GM23338 (cell line): ENCODE measurements at regions not wholly inside any gene's neighbourhood (a gene's known extent, or its start where the extent isn't known, plus 50 kb on each side); places are given as distances from the start of the nearest gene placed in this dataset.

ENCODE experiments used
- ATAC-seq: fragments of 200-7000 bp; cut with Tn5 transposase; 3 replicates; pipeline ENCODE4 v1.9.1; 2020
- DNase-seq: peaks from one replicate; pipeline ENCODE4 v3.0.0-alpha.2; 2015; ENCODE audit warnings: low spot score
- H2AFZ ChIP-seq: fragments of 200-600 bp; sonication (generic); 2 replicates; pipeline ENCODE4 v1.8.0; 2016; ENCODE audit warnings: antibody characterized with exemption, mild to moderate bottlenecking, moderate library complexity
- H3F3A ChIP-seq: fragments of 200-600 bp; sonication (generic); replicated peaks from 2 replicates; pipeline ENCODE4 v1.8.0; 2017; ENCODE audit warnings: antibody characterized with exemption, mixed run types, low read depth
- H3K27ac ChIP-seq: fragments of 200-600 bp; sonication (generic); 2 replicates; pipeline ENCODE4 v1.6.1; 2016; ENCODE audit warnings: low read depth
- H3K27me3 ChIP-seq: fragments of 200-600 bp; sonication (generic); 2 replicates; pipeline ENCODE4 v1.8.0; 2016; ENCODE audit warnings: mild to moderate bottlenecking, mixed run types, moderate library complexity; ENCODE audit not compliant: insufficient read depth
- H3K36me3 ChIP-seq: fragments of 200-600 bp; sonication (generic); 2 replicates; pipeline ENCODE4 v1.8.0; 2016; ENCODE audit warnings: mild to moderate bottlenecking; ENCODE audit not compliant: insufficient read depth
- H3K4me1 ChIP-seq: fragments of 200-600 bp; sonication (generic); 2 replicates; pipeline ENCODE4 v1.8.0; 2016; ENCODE audit warnings: mild to moderate bottlenecking, moderate library complexity; ENCODE audit not compliant: insufficient read depth
- H3K4me2 ChIP-seq: fragments of 200-600 bp; sonication (generic); 2 replicates; pipeline ENCODE4 v1.7.1; 2017; ENCODE audit warnings: mixed run types
- H3K4me3 ChIP-seq: fragments of 200-600 bp; sonication (generic); 2 replicates; pipeline ENCODE4 v1.6.1; 2016; ENCODE audit warnings: mixed run types
- H3K79me2 ChIP-seq: fragments of 200-600 bp; sonication (generic); replicated peaks from 2 replicates; pipeline ENCODE4 v1.8.0; 2017; ENCODE audit warnings: mild to moderate bottlenecking; ENCODE audit not compliant: insufficient read depth
- H3K9me2 ChIP-seq: fragments of 200-600 bp; sonication (generic); 2 replicates; pipeline ENCODE4 v1.8.0; 2017; ENCODE audit not compliant: insufficient read depth
- H4K20me1 ChIP-seq: fragments of 200-600 bp; sonication (generic); replicated peaks from 2 replicates; pipeline ENCODE4 v1.8.0; 2017; ENCODE audit warnings: mild to moderate bottlenecking; ENCODE audit not compliant: insufficient read depth
- H3K27ac Mint-ChIP-seq: 2 replicates; pipeline ENCODE4 v1.8.0; 2020; ENCODE audit warnings: inconsistent platforms, mild to moderate bottlenecking, moderate library complexity, mixed read lengths
- H3K27me3 Mint-ChIP-seq: 3 replicates; pipeline ENCODE4 v1.8.0; 2022; ENCODE audit warnings: low read depth, mild to moderate bottlenecking, moderate library complexity, mixed read lengths, inconsistent platforms; ENCODE audit not compliant: insufficient read depth, poor library complexity
- H3K36me3 Mint-ChIP-seq: 3 replicates; pipeline ENCODE4 v1.8.0; 2021; ENCODE audit warnings: low read depth, mild to moderate bottlenecking, inconsistent platforms, moderate library complexity, mixed read lengths
- H3K4me1 Mint-ChIP-seq: 3 replicates; pipeline ENCODE4 v1.8.0; 2020; ENCODE audit warnings: mild to moderate bottlenecking, inconsistent platforms, mixed read lengths
- H3K4me3 Mint-ChIP-seq: 3 replicates; pipeline ENCODE4 v1.8.0; 2021; ENCODE audit warnings: moderate library complexity, mild to moderate bottlenecking, inconsistent platforms, mixed read lengths
- H3K9me3 Mint-ChIP-seq: 3 replicates; pipeline ENCODE4 v1.8.0; 2020; ENCODE audit warnings: moderate library complexity, mild to moderate bottlenecking, inconsistent platforms, mixed read lengths
- CTCF ChIP-seq, 2 experiments: fragments of 200-600 bp in 1 of 2; sonication (generic) in 1 of 2; conservative IDR thresholded peaks; 2 replicates each; pipeline versions ENCODE4 v1.5.1 to v1.6.1; 2016 to 2017; ENCODE audit warnings: antibody characterized with exemption in 2 of 2, low read depth in 2 of 2, mild to moderate bottlenecking in 2 of 2, moderate library complexity in 1 of 2
- EZH2 ChIP-seq: fragments of 200-600 bp; sonication (generic); IDR thresholded peaks from one replicate; pipeline ENCODE4 v1.8.0; 2017; ENCODE audit warnings: antibody characterized with exemption, mild to moderate bottlenecking, low read depth; ENCODE audit not compliant: unreplicated experiment
- EZH2phosphoT487 ChIP-seq: fragments of 200-600 bp; sonication (generic); IDR thresholded peaks from one replicate; pipeline ENCODE4 v1.8.1; 2018; ENCODE audit warnings: antibody characterized with exemption; ENCODE audit not compliant: unreplicated experiment
- NANOG ChIP-seq: IDR thresholded peaks from 2 replicates; pipeline ENCODE4 v1.6.1; 2016; ENCODE audit warnings: antibody characterized with exemption, borderline replicate concordance
- POLR2AphosphoS5 ChIP-seq: IDR thresholded peaks from 2 replicates; pipeline ENCODE4 v1.6.1; 2016; ENCODE audit warnings: antibody characterized with exemption, low read depth
- ZNF114 ChIP-seq: fragments of 250-450 bp; sonication (Bioruptor Pico); IDR thresholded peaks from 2 replicates; pipeline ENCODE4 v1.5.0; 2020; ENCODE audit warnings: mild to moderate bottlenecking, moderate library complexity
- TF ChIP-seq, protein P1 (sequence below): fragments of 250-450 bp; sonication (Bioruptor Pico); IDR thresholded peaks from 2 replicates; pipeline ENCODE4 v1.5.0; 2020; ENCODE audit warnings: mild to moderate bottlenecking, moderate library complexity
- TF ChIP-seq, protein P2 (sequence below): IDR thresholded peaks from one replicate; pipeline ENCODE4 v1.6.1; 2018; ENCODE audit warnings: antibody characterized with exemption; ENCODE audit not compliant: unreplicated experiment

DNA sequence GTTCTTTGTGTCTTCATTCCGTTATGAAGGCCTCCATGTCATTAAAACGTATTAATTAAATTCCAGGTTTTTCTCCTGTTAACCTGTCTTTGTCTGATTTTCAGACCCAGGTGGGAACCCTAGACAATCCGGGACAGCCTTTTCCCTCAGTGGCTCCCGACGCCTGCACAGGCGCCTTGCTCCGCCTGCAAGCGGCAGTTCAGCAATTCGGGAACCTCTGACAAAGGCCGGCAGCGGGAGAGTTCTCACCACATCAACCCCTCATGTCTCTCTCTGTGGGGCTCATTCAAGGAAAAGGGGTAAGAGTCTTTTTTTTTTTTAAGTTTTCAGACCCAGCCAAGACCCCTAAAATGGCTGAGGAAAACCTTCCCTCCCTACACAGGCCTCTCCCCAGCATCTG is 259.8 kb upstream of the SALL3 start:
- H3K27me3 Mint-ChIP-seq = peaks cover 7% of the 10 kb centered on the region
- H3K4me2 ChIP-seq = no peak overlapping the region
- no peak overlapping the region for H3K27ac ChIP-seq
- H3K36me3 ChIP-seq = no peaks in the 10 kb centered on the region; the same call in 1 of the 2 replicates
- peaks cover 5% of the 10 kb centered on the region; the same call in 1 of the 2 replicates for H3K9me2 ChIP-seq
- no peaks in the 10 kb centered on the region for H3F3A ChIP-seq
- ATAC-seq = no peak
- peaks cover 48% of the 10 kb centered on the region for H3K36me3 Mint-ChIP-seq
- no peaks in the 10 kb centered on the region for H3K79me2 ChIP-seq
- peaks cover 14% of the 10 kb centered on the region; the same call in 2 of the 3 replicates for H3K4me1 Mint-ChIP-seq
- DNase-seq = no peak
- H3K4me3 Mint-ChIP-seq = no peak overlapping the region
- H3K4me1 ChIP-seq = peaks cover 20% of the 10 kb centered on the region
- H2AFZ ChIP-seq = no peak overlapping the region
- peaks cover 93% of the 10 kb centered on the region for H3K9me3 Mint-ChIP-seq
- no peaks in the 10 kb centered on the region for H3K27me3 ChIP-seq
- TF ChIP-seq, protein P1, sequence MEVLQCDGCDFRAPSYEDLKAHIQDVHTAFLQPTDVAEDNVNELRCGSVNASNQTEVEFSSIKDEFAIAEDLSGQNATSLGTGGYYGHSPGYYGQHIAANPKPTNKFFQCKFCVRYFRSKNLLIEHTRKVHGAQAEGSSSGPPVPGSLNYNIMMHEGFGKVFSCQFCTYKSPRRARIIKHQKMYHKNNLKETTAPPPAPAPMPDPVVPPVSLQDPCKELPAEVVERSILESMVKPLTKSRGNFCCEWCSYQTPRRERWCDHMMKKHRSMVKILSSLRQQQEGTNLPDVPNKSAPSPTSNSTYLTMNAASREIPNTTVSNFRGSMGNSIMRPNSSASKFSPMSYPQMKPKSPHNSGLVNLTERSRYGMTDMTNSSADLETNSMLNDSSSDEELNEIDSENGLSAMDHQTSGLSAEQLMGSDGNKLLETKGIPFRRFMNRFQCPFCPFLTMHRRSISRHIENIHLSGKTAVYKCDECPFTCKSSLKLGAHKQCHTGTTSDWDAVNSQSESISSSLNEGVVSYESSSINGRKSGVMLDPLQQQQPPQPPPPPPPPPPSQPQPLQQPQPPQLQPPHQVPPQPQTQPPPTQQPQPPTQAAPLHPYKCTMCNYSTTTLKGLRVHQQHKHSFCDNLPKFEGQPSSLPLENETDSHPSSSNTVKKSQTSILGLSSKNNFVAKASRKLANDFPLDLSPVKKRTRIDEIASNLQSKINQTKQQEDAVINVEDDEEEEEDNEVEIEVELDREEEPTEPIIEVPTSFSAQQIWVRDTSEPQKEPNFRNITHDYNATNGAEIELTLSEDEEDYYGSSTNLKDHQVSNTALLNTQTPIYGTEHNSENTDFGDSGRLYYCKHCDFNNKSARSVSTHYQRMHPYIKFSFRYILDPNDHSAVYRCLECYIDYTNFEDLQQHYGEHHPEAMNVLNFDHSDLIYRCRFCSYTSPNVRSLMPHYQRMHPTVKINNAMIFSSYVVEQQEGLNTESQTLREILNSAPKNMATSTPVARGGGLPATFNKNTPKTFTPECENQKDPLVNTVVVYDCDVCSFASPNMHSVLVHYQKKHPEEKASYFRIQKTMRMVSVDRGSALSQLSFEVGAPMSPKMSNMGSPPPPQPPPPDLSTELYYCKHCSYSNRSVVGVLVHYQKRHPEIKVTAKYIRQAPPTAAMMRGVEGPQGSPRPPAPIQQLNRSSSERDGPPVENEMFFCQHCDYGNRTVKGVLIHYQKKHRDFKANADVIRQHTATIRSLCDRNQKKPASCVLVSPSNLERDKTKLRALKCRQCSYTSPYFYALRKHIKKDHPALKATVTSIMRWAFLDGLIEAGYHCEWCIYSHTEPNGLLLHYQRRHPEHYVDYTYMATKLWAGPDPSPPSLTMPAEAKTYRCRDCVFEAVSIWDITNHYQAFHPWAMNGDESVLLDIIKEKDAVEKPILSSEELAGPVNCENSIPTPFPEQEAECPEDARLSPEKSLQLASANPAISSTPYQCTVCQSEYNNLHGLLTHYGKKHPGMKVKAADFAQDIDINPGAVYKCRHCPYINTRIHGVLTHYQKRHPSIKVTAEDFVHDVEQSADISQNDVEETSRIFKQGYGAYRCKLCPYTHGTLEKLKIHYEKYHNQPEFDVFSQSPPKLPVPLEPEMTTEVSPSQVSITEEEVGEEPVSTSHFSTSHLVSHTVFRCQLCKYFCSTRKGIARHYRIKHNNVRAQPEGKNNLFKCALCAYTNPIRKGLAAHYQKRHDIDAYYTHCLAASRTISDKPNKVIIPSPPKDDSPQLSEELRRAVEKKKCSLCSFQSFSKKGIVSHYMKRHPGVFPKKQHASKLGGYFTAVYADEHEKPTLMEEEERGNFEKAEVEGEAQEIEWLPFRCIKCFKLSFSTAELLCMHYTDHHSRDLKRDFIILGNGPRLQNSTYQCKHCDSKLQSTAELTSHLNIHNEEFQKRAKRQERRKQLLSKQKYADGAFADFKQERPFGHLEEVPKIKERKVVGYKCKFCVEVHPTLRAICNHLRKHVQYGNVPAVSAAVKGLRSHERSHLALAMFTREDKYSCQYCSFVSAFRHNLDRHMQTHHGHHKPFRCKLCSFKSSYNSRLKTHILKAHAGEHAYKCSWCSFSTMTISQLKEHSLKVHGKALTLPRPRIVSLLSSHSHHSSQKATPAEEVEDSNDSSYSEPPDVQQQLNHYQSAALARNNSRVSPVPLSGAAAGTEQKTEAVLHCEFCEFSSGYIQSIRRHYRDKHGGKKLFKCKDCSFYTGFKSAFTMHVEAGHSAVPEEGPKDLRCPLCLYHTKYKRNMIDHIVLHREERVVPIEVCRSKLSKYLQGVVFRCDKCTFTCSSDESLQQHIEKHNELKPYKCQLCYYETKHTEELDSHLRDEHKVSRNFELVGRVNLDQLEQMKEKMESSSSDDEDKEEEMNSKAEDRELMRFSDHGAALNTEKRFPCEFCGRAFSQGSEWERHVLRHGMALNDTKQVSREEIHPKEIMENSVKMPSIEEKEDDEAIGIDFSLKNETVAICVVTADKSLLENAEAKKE (CRISPR knock-in tag) = no peak
- no peak for TF ChIP-seq EZH2phosphoT487
- no peak for TF ChIP-seq POLR2AphosphoS5
- no peak for TF ChIP-seq ZNF114 (CRISPR knock-in tag)
- TF ChIP-seq EZH2 = no peak
- TF ChIP-seq CTCF (conservative IDR thresholded peaks at IDR 0.05; ENCODE audit: low read depth in 2 of 2) = no peak
- TF ChIP-seq, protein P2, sequence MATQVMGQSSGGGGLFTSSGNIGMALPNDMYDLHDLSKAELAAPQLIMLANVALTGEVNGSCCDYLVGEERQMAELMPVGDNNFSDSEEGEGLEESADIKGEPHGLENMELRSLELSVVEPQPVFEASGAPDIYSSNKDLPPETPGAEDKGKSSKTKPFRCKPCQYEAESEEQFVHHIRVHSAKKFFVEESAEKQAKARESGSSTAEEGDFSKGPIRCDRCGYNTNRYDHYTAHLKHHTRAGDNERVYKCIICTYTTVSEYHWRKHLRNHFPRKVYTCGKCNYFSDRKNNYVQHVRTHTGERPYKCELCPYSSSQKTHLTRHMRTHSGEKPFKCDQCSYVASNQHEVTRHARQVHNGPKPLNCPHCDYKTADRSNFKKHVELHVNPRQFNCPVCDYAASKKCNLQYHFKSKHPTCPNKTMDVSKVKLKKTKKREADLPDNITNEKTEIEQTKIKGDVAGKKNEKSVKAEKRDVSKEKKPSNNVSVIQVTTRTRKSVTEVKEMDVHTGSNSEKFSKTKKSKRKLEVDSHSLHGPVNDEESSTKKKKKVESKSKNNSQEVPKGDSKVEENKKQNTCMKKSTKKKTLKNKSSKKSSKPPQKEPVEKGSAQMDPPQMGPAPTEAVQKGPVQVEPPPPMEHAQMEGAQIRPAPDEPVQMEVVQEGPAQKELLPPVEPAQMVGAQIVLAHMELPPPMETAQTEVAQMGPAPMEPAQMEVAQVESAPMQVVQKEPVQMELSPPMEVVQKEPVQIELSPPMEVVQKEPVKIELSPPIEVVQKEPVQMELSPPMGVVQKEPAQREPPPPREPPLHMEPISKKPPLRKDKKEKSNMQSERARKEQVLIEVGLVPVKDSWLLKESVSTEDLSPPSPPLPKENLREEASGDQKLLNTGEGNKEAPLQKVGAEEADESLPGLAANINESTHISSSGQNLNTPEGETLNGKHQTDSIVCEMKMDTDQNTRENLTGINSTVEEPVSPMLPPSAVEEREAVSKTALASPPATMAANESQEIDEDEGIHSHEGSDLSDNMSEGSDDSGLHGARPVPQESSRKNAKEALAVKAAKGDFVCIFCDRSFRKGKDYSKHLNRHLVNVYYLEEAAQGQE = no peak
- no peak for TF ChIP-seq NANOG
- no peaks in the 10 kb centered on the region for H4K20me1 ChIP-seq
- no peak overlapping the region for H3K4me3 ChIP-seq
- H3K27ac Mint-ChIP-seq = no peak overlapping the region
